C4-2B (cell line): ENCODE measurements at regions not wholly inside any gene's neighbourhood (a gene's known extent, or its start where the extent isn't known, plus 50 kb on each side); places are given as distances from the start of the nearest gene placed in this dataset.

Source experiments
- CTCF ChIP-seq: fragments of 450-650 bp; conservative IDR thresholded peaks from 2 replicates; pipeline ENCODE4 v1.5.1; 2017; ENCODE audit warnings: mild to moderate bottlenecking
- ZFX ChIP-seq: fragments of 450-650 bp; IDR thresholded peaks from 2 replicates; pipeline ENCODE4 v1.6.1; 2017

DNA sequence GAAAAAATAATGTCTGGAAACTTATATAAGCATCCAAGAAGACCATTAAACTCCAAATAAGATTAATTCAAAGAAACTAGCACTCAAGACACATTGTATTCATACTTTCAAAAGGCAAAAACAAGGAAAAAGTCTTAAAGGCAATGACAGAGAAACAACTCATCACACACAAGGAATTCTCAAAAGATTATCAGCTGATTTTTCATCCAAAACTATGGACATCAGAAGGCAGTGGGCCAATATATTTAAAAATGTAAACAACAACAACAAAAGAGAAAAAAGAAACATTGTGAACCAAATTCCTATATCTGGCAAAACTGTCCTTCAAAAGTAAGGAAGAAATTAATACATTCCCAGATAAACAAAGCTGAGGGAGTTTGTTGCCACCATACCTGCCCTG lies 711.4 kb upstream of the GALNTL6 start:
- no peak for TF ChIP-seq CTCF
- TF ChIP-seq ZFX, result no peak
